22Rv1 (cell line): ENCODE measurements at regions not wholly inside any gene's neighbourhood (a gene's known extent, or its start where the extent isn't known, plus 50 kb on each side); places are given as distances from the start of the nearest gene placed in this dataset.

ENCODE experiments used
- ZFX ChIP-seq: fragments of 450-650 bp; IDR thresholded peaks from 2 replicates; pipeline ENCODE4 v1.6.1; 2017; ENCODE audit warnings: antibody characterized with exemption, borderline replicate concordance
- TF ChIP-seq, protein P1 (sequence below): fragments of 450-650 bp; IDR thresholded peaks from 2 replicates; pipeline ENCODE4 v1.5.1; 2017; ENCODE audit warnings: mild to moderate bottlenecking

DNA sequence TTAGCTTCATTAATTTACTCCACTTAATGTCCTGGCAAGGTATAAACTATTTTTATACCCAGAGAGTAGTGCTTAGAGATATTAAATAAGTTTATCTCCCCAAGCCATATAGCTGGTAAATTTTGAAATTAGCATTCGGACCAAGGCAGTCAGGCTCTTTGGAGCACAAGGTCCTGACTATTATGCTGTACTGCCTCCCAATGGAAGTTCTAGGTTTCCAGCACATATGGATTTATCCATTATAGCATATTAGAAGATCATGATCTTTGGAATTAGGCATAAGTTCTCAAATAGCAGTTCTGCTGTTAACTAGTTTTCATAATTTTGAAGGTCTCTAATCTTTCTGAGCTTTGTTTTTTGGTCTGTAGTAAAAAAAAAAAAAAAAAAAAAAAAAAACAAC is 835.3 kb upstream of the EPHA7 start:
- TF ChIP-seq, protein P1, sequence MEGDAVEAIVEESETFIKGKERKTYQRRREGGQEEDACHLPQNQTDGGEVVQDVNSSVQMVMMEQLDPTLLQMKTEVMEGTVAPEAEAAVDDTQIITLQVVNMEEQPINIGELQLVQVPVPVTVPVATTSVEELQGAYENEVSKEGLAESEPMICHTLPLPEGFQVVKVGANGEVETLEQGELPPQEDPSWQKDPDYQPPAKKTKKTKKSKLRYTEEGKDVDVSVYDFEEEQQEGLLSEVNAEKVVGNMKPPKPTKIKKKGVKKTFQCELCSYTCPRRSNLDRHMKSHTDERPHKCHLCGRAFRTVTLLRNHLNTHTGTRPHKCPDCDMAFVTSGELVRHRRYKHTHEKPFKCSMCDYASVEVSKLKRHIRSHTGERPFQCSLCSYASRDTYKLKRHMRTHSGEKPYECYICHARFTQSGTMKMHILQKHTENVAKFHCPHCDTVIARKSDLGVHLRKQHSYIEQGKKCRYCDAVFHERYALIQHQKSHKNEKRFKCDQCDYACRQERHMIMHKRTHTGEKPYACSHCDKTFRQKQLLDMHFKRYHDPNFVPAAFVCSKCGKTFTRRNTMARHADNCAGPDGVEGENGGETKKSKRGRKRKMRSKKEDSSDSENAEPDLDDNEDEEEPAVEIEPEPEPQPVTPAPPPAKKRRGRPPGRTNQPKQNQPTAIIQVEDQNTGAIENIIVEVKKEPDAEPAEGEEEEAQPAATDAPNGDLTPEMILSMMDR = peak; percentile 70
- TF ChIP-seq ZFX = no peak
